IMR-90 (cell line): ENCODE measurements at regions not wholly inside any gene's neighbourhood (a gene's known extent, or its start where the extent isn't known, plus 50 kb on each side); places are given as distances from the start of the nearest gene placed in this dataset.

Source experiments
- ATAC-seq: fragments of 200-7000 bp; cut with Tn5 transposase; 2 replicates; pipeline ENCODE4 v1.9.1; 2020; ENCODE audit warnings: low read depth, mild to moderate bottlenecking, moderate library complexity
- BruUV-seq: library from RNA; stranded (reverse); fragments of 400-500 nt; replicated peaks from 2 replicates; lab custom pipeline; 2021; lab: Mats Ljungman, UMichigan
- CTCF ChIA-PET: fragments of 300-600 bp; formaldehyde crosslinking; extraction: SDS; loops from one replicate; lab custom pipeline; 2021; ENCODE audit warnings: antibody characterized with exemption; lab: Yijun Ruan, JAX
- POLR2A ChIA-PET: fragments of 300-600 bp; sonication (Branson Sonifier 250); formaldehyde crosslinking; loops from one replicate; lab custom pipeline; 2022; ENCODE audit warnings: antibody characterized with exemption; ENCODE audit not compliant: unreplicated experiment; lab: Charles Lee
- DNase-seq: peaks from one replicate; pipeline ENCODE4 v3.0.0; 2013
- H2AFZ ChIP-seq: replicated peaks from 2 replicates; pipeline ENCODE3; 2013; ENCODE audit warnings: low read length, mild to moderate bottlenecking; ENCODE audit not compliant: poor library complexity
- H2AK5ac ChIP-seq: 2 replicates; pipeline ENCODE4 v1.6.1; 2013; ENCODE audit warnings: low read depth, low read length, inconsistent platforms
- H2AK9ac ChIP-seq: replicated peaks from 2 replicates; pipeline ENCODE3; 2013; ENCODE audit warnings: mild to moderate bottlenecking, low read depth, low read length, moderate library complexity; ENCODE audit not compliant: poor library complexity
- H2BK120ac ChIP-seq: 2 replicates; pipeline ENCODE4 v1.6.1; 2013; ENCODE audit warnings: low read depth, low read length, inconsistent platforms
- H2BK15ac ChIP-seq: 3 replicates; pipeline ENCODE4 v1.6.1; 2013; ENCODE audit warnings: low read depth, low read length, inconsistent platforms
- H2BK20ac ChIP-seq: 2 replicates; pipeline ENCODE4 v1.6.1; 2013; ENCODE audit warnings: low read depth, mild to moderate bottlenecking, inconsistent platforms, low read length, moderate library complexity
- H2BK5ac ChIP-seq: 2 replicates; pipeline ENCODE4 v1.6.1; 2013; ENCODE audit warnings: mild to moderate bottlenecking, low read depth, low read length, inconsistent platforms; ENCODE audit not compliant: poor library complexity, severe bottlenecking
- H3K14ac ChIP-seq: replicated peaks from 2 replicates; pipeline ENCODE4 v1.6.1; 2013; ENCODE audit warnings: low read depth, low read length, inconsistent platforms
- H3K18ac ChIP-seq: 2 replicates; pipeline ENCODE4 v1.6.1; 2013; ENCODE audit warnings: low read depth, low read length, control low read depth
- H3K23ac ChIP-seq: 2 replicates; pipeline ENCODE4 v1.6.1; 2013; ENCODE audit warnings: low read depth, low read length, inconsistent platforms
- H3K27ac ChIP-seq: 2 replicates; pipeline ENCODE4 v1.5.1; 2013; ENCODE audit warnings: mild to moderate bottlenecking, control low read depth, low read length; ENCODE audit not compliant: insufficient read depth
- H3K27me3 ChIP-seq: 2 replicates; pipeline ENCODE4 v1.6.1; 2013; ENCODE audit warnings: low read length; ENCODE audit not compliant: control insufficient read depth, insufficient read depth
- H3K36me3 ChIP-seq: 2 replicates; pipeline ENCODE4 v1.6.1; 2013; ENCODE audit warnings: low read length, mixed read lengths; ENCODE audit not compliant: control insufficient read depth, insufficient read depth
- H3K4ac ChIP-seq: 2 replicates; pipeline ENCODE4 v1.6.1; 2013; ENCODE audit warnings: low read depth, low read length, inconsistent platforms
- H3K4me1 ChIP-seq: 2 replicates; pipeline ENCODE4 v1.6.1; 2013; ENCODE audit warnings: low read length, mixed read lengths; ENCODE audit not compliant: control insufficient read depth, insufficient read depth
- H3K4me2 ChIP-seq: 2 replicates; pipeline ENCODE4 v1.6.1; 2013; ENCODE audit warnings: low read depth, mild to moderate bottlenecking, control low read depth, low read length, moderate library complexity
- H3K4me3 ChIP-seq: 2 replicates; pipeline ENCODE4 v1.5.1; 2013; ENCODE audit warnings: low read depth, mild to moderate bottlenecking, control low read depth, low read length, moderate library complexity; ENCODE audit not compliant: insufficient read depth
- H3K56ac ChIP-seq: 2 replicates; pipeline ENCODE4 v1.6.1; 2013; ENCODE audit warnings: low read length, inconsistent platforms; ENCODE audit not compliant: insufficient read depth; ENCODE audit errors: extremely low read depth
- H3K79me1 ChIP-seq, 2 experiments: 2 replicates each; pipeline ENCODE4 v1.6.1; 2013; ENCODE audit warnings: low read length in 2 of 2, inconsistent platforms in 1 of 2, low read depth in 1 of 2
- H3K9ac ChIP-seq: 2 replicates; pipeline ENCODE4 v1.6.1; 2013; ENCODE audit warnings: low read depth, low read length, control low read depth
- H3K9me1 ChIP-seq: 2 replicates; pipeline ENCODE4 v1.6.1; 2013; ENCODE audit warnings: low read length, inconsistent platforms; ENCODE audit not compliant: insufficient read depth
- H3K9me3 ChIP-seq: 2 replicates; pipeline ENCODE4 v1.6.1; 2013; ENCODE audit warnings: low read length; ENCODE audit not compliant: control insufficient read depth, insufficient read depth
- H4K20me1 ChIP-seq: 2 replicates; pipeline ENCODE4 v1.6.1; 2013; ENCODE audit warnings: low read length, inconsistent platforms; ENCODE audit not compliant: insufficient read depth
- H4K5ac ChIP-seq: 2 replicates; pipeline ENCODE4 v1.6.1; 2013; ENCODE audit warnings: mild to moderate bottlenecking, low read depth, low read length, control low read depth
- H4K8ac ChIP-seq, 2 experiments: 2 replicates each; pipeline ENCODE4 v1.6.1; 2013; ENCODE audit warnings: low read depth in 2 of 2, low read length in 2 of 2, control low read depth in 1 of 2, inconsistent platforms in 1 of 2
- H4K91ac ChIP-seq: 2 replicates; pipeline ENCODE4 v1.6.1; 2013; ENCODE audit warnings: low read depth, low read length, inconsistent platforms; ENCODE audit not compliant: insufficient read depth
- BHLHE40 ChIP-seq: fragments of 150-350 bp; IDR thresholded peaks from 2 replicates; pipeline ENCODE4 v1.6.1; 2016; ENCODE audit warnings: mild to moderate bottlenecking, low read depth, low read length
- CHD1 ChIP-seq: IDR thresholded peaks from 2 replicates; pipeline ENCODE4 v1.6.1; 2012; ENCODE audit warnings: low read depth, low read length, improper control_type of control experiment
- CTCF ChIP-seq: conservative IDR thresholded peaks from 2 replicates; pipeline ENCODE4 v1.5.1; 2012; ENCODE audit warnings: mild to moderate bottlenecking, low read depth, low read length, improper control_type of control experiment
- ELK1 ChIP-seq: fragments of 150-350 bp; IDR thresholded peaks from 2 replicates; pipeline ENCODE4 v1.6.1; 2016; ENCODE audit warnings: low read depth, mild to moderate bottlenecking, low read length, moderate library complexity, borderline replicate concordance
- FOS ChIP-seq: fragments of 150-350 bp; IDR thresholded peaks from 2 replicates; pipeline ENCODE4 v1.6.1; 2016; ENCODE audit warnings: low read depth, low read length
- POLR2A ChIP-seq: IDR thresholded peaks from 2 replicates; pipeline ENCODE4 v1.6.1; 2012; ENCODE audit warnings: mild to moderate bottlenecking, low read depth, low read length
- RCOR1 ChIP-seq: IDR thresholded peaks from 2 replicates; pipeline ENCODE4 v1.6.1; 2012; ENCODE audit warnings: mild to moderate bottlenecking, low read length, improper control_type of control experiment; ENCODE audit not compliant: insufficient replicate concordance
- RFX5 ChIP-seq: IDR thresholded peaks from 2 replicates; pipeline ENCODE4 v1.8.0; 2012; ENCODE audit warnings: low read depth, mild to moderate bottlenecking, low read length, moderate library complexity
- SMC3 ChIP-seq: fragments of 150-350 bp; IDR thresholded peaks from 2 replicates; pipeline ENCODE4 v1.6.1; 2016; ENCODE audit warnings: low read depth, mild to moderate bottlenecking, antibody characterized with exemption, low read length, moderate library complexity
- USF2 ChIP-seq: fragments of 150-350 bp; IDR thresholded peaks from 2 replicates; pipeline ENCODE4 v1.6.1; 2017; ENCODE audit warnings: mild to moderate bottlenecking, antibody characterized with exemption, low read length, low read depth
- WGBS, 2 experiments: methylation state at CpG; one replicate each; pipeline versions ENCODE4 v1.1.5 to v1.1.7; 2013; ENCODE audit warnings: missing lambda C conversion rate in 2 of 2; ENCODE audit not compliant: insufficient read length in 1 of 2; ENCODE audit errors: extremely low coverage in 2 of 2; 5-methylcytosine and 5-hydroxymethylcytosine counted together
- dilution Hi-C: fragments of 300-500 bp; cut with HindIII; formaldehyde crosslinking; loops from one replicate; pipeline ENCODE4 v1.14.3; 2018; ENCODE audit warnings: low sequenced_read_pairs; ENCODE audit not compliant: unreplicated experiment
- in situ Hi-C: fragments of 300-500 bp; cut with MboI; formaldehyde crosslinking; loops from 3 replicates; pipeline ENCODE4 v1.14.3; 2019; ENCODE audit warnings: low sequenced_read_pairs, inconsistent platforms, mixed read lengths
- intact Hi-C: fragments of 100-400 bp; cut with micrococcal nuclease; formaldehyde crosslinking; loops from 2 replicates; pipeline ENCODE4 v1.10.0; 2022

- Histone ChIP-seq H4K5ac (no peak overlapping the region), H3K9me3 (peaks cover 41% of the 10 kb centered on the region), H3K9ac (no peak overlapping the region), H4K8ac (no peak overlapping the region), H2AK9ac (no peak overlapping the region), H3K36me3 (no peaks in the 10 kb centered on the region), H3K9me1 (no peaks in the 10 kb centered on the region), H3K14ac (no peak overlapping the region), H2AK5ac (no peak overlapping the region), H3K27ac (no peak overlapping the region), H4K20me1 (no peaks in the 10 kb centered on the region), H3K4ac (no peak overlapping the region), H3K4me3 (no peak overlapping the region), H3K4me1 (no peaks in the 10 kb centered on the region), H3K27me3 (no peaks in the 10 kb centered on the region), H4K91ac (no peak overlapping the region), H2BK120ac (no peak overlapping the region), H2BK20ac (no peak overlapping the region), H2BK5ac (no peak overlapping the region), H2AFZ (no peak overlapping the region), H3K23ac (no peak overlapping the region), H3K4me2 (no peak overlapping the region), H3K79me1 (no peaks in the 10 kb centered on the region), H3K18ac (no peak overlapping the region), H2BK15ac (no peak overlapping the region), H3K56ac (no peak overlapping the region)
- intact Hi-C loops (no loop called here), dilution Hi-C loops (no loop called here), in situ Hi-C loops (no loop called here)
- ATAC-seq, result no peak
- no peak for DNase-seq
- TF ChIP-seq CTCF (no peak), ELK1 (no peak), FOS (no peak), USF2 (no peak), CHD1 (no peak), BHLHE40 (no peak), RCOR1 (no peak), RFX5 (no peak), SMC3 (no peak), POLR2A (no peak)
- POLR2A ChIA-PET, result no interaction called here
- CTCF ChIA-PET, result no interaction called here
- no TSS peak for BruUV-seq
- WGBS, 2 experiments, result no CpG with 5 or more reads among the region's 14 CpGs
Observed at GRCh38 chr10:123450956-123451605, 215.1 kb upstream of the GPR26 start.
